HEK293T (cell line): ENCODE measurements at regions not wholly inside any gene's neighbourhood (a gene's known extent, or its start where the extent isn't known, plus 50 kb on each side); places are given as distances from the start of the nearest gene placed in this dataset.

ENCODE experiments used
- FOXM1 ChIP-seq: fragments of 450-650 bp; IDR thresholded peaks from 2 replicates; pipeline ENCODE4 v1.6.1; 2017; ENCODE audit warnings: mild to moderate bottlenecking, borderline replicate concordance
- L3MBTL2 ChIP-seq: fragments of 450-650 bp; conservative IDR thresholded peaks from 2 replicates; pipeline ENCODE4 v1.6.1; 2016; ENCODE audit warnings: mild to moderate bottlenecking
- SP1 ChIP-seq: fragments of 450-650 bp; IDR thresholded peaks from 2 replicates; pipeline ENCODE4 v1.6.1; 2017
- SUZ12 ChIP-seq: fragments of 450-650 bp; IDR thresholded peaks from 2 replicates; pipeline ENCODE4 v1.6.1; 2016; ENCODE audit warnings: mild to moderate bottlenecking
- ZNF384 ChIP-seq: fragments of 450-650 bp; IDR thresholded peaks from 2 replicates; pipeline ENCODE4 v1.6.1; 2016

- no peak for TF ChIP-seq FOXM1
- no peak for TF ChIP-seq L3MBTL2
- TF ChIP-seq SP1, result no peak
- TF ChIP-seq ZNF384, result no peak
- no peak for TF ChIP-seq SUZ12
Measured at GRCh38 chr5:90119531-90119971, 290.0 kb downstream of the CETN3 start.
